ENCODE measurements at regions not wholly inside any gene's neighbourhood (a gene's known extent, or its start where the extent isn't known, plus 50 kb on each side); places are given as distances from the start of the nearest gene placed in this dataset.
"Not testable (repeated sequence)": the region's sequence is repeated elsewhere in the genome, so short reads cannot be mapped to it uniquely, and the experiment has no call there.

- Histone ChIP-seq H3K4me1 (ENCODE audit: insufficient read depth, low read length) (no peaks in the 10 kb centered on the region; the same call in 1 of the 2 replicates), H3K4me3 (ENCODE audit: low read length) (no peak overlapping the region), H3K27ac (ENCODE audit: low read length) (no peak overlapping the region)
These were observed 290.6 kb downstream of the OSTF1 start for GRCh38 chr9:75378926-75379325.

DNA sequence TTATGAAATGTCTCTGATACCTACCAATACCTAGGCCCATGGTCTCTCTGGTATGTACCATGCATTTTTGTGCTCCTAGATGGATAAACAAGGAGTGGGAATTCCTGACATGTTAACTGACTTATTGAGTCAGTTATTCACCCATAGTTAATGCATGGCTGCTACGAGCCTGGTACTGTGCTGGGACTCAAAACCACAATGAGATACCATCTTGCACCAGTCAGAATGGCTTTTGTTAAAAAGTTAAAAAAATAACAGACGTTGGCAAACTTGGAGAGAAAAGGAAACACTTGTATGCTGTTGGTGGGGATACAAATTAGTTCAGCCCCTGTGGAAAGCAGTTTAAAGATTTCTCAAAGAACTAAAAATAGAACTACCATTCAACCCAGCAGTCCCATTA is 293.8 kb downstream of the OSTF1 start:
- Histone ChIP-seq H3K9ac (ENCODE audit: low read depth, low read length) (no peak overlapping the region), H3K27ac (ENCODE audit: low read length) (no peak overlapping the region), H3K9me3 (ENCODE audit: insufficient read depth, low read depth, low read length) (peaks cover 31% of the 10 kb centered on the region), H3K27me3 (ENCODE audit: insufficient read depth, low read length) (no peaks in the 10 kb centered on the region), H3K36me3 (ENCODE audit: insufficient read depth, low read depth, low read length) (peaks cover 4% of the 10 kb centered on the region; the same call in 1 of the 2 replicates), H3K4me1 (ENCODE audit: insufficient read depth, low read length) (no peaks in the 10 kb centered on the region; the same call in 1 of the 2 replicates), H3K4me3 (ENCODE audit: low read length) (no peak overlapping the region)

More at GRCh38 chr9:75378926-75379325, 290.6 kb downstream of the OSTF1 start:
- Histone ChIP-seq H3K36me3 (ENCODE audit: insufficient read depth, low read depth, low read length) (no peaks in the 10 kb centered on the region), H3K27me3 (ENCODE audit: insufficient read depth, low read length) (no peaks in the 10 kb centered on the region), H3K9me3 (ENCODE audit: insufficient read depth, low read depth, low read length) (peaks cover 13% of the 10 kb centered on the region; the same call in 1 of the 2 replicates), H3K9ac (ENCODE audit: low read depth, low read length) (no peak overlapping the region)

- H3K27me3 ChIP-seq (ENCODE audit: insufficient read depth, low read length); H3K4me1 ChIP-seq (ENCODE audit: insufficient read depth, low read length); H3K9ac ChIP-seq (ENCODE audit: low read depth, low read length); H3K36me3 ChIP-seq (ENCODE audit: insufficient read depth, low read depth, low read length): not testable (repeated sequence)
- Histone ChIP-seq H3K27ac (ENCODE audit: low read length) (peak overlapping the region; percentile 36), H3K9me3 (ENCODE audit: insufficient read depth, low read depth, low read length) (peaks cover 31% of the 10 kb centered on the region), H3K4me3 (ENCODE audit: low read length) (peak overlapping the region; percentile 23; the same call in 1 of the 2 replicates)
These were observed 295.2 kb downstream of the OSTF1 start for GRCh38 chr9:75383420-75384034.

GRCh38 chr9:75385236-75385635 is 296.9 kb downstream of the OSTF1 start:
- peaks cover 4% of the 10 kb centered on the region; the same call in 1 of the 2 replicates for H3K36me3 ChIP-seq (ENCODE audit: insufficient read depth, low read depth, low read length)
- H3K4me3 ChIP-seq (ENCODE audit: low read length) = no peak overlapping the region
- no peaks in the 10 kb centered on the region; the same call in 1 of the 2 replicates for H3K4me1 ChIP-seq (ENCODE audit: insufficient read depth, low read length)
- no peak overlapping the region for H3K27ac ChIP-seq (ENCODE audit: low read length)
- no peak overlapping the region for H3K9ac ChIP-seq (ENCODE audit: low read depth, low read length)
- H3K27me3 ChIP-seq (ENCODE audit: insufficient read depth, low read length) = no peaks in the 10 kb centered on the region
- H3K9me3 ChIP-seq (ENCODE audit: insufficient read depth, low read depth, low read length) = peaks cover 31% of the 10 kb centered on the region

GRCh38 chr9:75389101-75389500 is 300.8 kb downstream of the OSTF1 start:
- Histone ChIP-seq H3K27ac (ENCODE audit: low read length) (no peak overlapping the region), H3K9me3 (ENCODE audit: insufficient read depth, low read depth, low read length) (peaks cover 16% of the 10 kb centered on the region), H3K9ac (ENCODE audit: low read depth, low read length) (no peak overlapping the region), H3K4me3 (ENCODE audit: low read length) (no peak overlapping the region), H3K4me1 (ENCODE audit: insufficient read depth, low read length) (no peaks in the 10 kb centered on the region), H3K36me3 (ENCODE audit: insufficient read depth, low read depth, low read length) (peaks cover 4% of the 10 kb centered on the region; the same call in 1 of the 2 replicates), H3K27me3 (ENCODE audit: insufficient read depth, low read length) (no peaks in the 10 kb centered on the region)

- Histone ChIP-seq H3K27me3 (ENCODE audit: insufficient read depth, low read length) (no peaks in the 10 kb centered on the region), H3K9me3 (ENCODE audit: insufficient read depth, low read depth, low read length) (no peaks in the 10 kb centered on the region), H3K27ac (ENCODE audit: low read length) (no peak overlapping the region), H3K4me3 (ENCODE audit: low read length) (no peak overlapping the region), H3K9ac (ENCODE audit: low read depth, low read length) (no peak overlapping the region), H3K4me1 (ENCODE audit: insufficient read depth, low read length) (no peaks in the 10 kb centered on the region), H3K36me3 (ENCODE audit: insufficient read depth, low read depth, low read length) (no peaks in the 10 kb centered on the region)
These were observed 302.6 kb downstream of the OSTF1 start for GRCh38 chr9:75390951-75391350.

- no peaks in the 10 kb centered on the region for H3K4me1 ChIP-seq (ENCODE audit: insufficient read depth, low read length)
- no peaks in the 10 kb centered on the region for H3K36me3 ChIP-seq (ENCODE audit: insufficient read depth, low read depth, low read length)
- no peaks in the 10 kb centered on the region for H3K27me3 ChIP-seq (ENCODE audit: insufficient read depth, low read length)
- H3K4me3 ChIP-seq (ENCODE audit: low read length) = no peak overlapping the region
- H3K27ac ChIP-seq (ENCODE audit: low read length) = no peak overlapping the region
- no peak overlapping the region for H3K9ac ChIP-seq (ENCODE audit: low read depth, low read length)
- no peaks in the 10 kb centered on the region for H3K9me3 ChIP-seq (ENCODE audit: insufficient read depth, low read depth, low read length)
These were observed 303.2 kb downstream of the OSTF1 start for GRCh38 chr9:75391497-75391896.

GRCh38 chr9:75395336-75395735 is 307.0 kb downstream of the OSTF1 start:
- Histone ChIP-seq H3K27ac (ENCODE audit: low read length) (no peak overlapping the region), H3K36me3 (ENCODE audit: insufficient read depth, low read depth, low read length) (no peaks in the 10 kb centered on the region), H3K27me3 (ENCODE audit: insufficient read depth, low read length) (no peaks in the 10 kb centered on the region), H3K4me3 (ENCODE audit: low read length) (no peak overlapping the region), H3K9ac (ENCODE audit: low read depth, low read length) (no peak overlapping the region), H3K9me3 (ENCODE audit: insufficient read depth, low read depth, low read length) (no peaks in the 10 kb centered on the region), H3K4me1 (ENCODE audit: insufficient read depth, low read length) (no peaks in the 10 kb centered on the region)

DNA sequence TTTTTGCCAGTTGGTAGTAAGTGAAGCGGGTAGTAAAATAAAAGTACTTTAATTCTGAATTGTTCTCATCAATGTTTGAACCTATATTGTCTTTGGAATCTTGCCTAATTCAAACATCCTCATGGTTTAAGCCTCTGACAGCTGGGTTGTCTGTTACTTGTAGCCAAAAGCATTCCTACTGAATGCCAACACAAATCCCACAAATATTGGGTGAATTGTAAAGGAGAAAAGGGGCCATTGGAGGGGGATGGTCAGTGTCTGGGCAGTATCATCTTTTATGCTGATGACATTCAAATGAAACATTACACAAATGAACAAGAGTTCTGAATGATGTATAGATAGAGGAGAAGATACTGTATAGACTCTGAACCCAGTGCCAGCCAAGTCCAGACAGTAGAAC is 309.5 kb downstream of the OSTF1 start:
- Histone ChIP-seq H3K27ac (ENCODE audit: low read length) (no peak overlapping the region), H3K4me3 (ENCODE audit: low read length) (no peak overlapping the region), H3K9ac (ENCODE audit: low read depth, low read length) (no peak overlapping the region), H3K27me3 (ENCODE audit: insufficient read depth, low read length) (no peaks in the 10 kb centered on the region), H3K36me3 (ENCODE audit: insufficient read depth, low read depth, low read length) (no peaks in the 10 kb centered on the region), H3K9me3 (ENCODE audit: insufficient read depth, low read depth, low read length) (no peaks in the 10 kb centered on the region), H3K4me1 (ENCODE audit: insufficient read depth, low read length) (no peaks in the 10 kb centered on the region)

- no peaks in the 10 kb centered on the region for H3K9me3 ChIP-seq (ENCODE audit: insufficient read depth, low read depth, low read length)
- no peaks in the 10 kb centered on the region for H3K36me3 ChIP-seq (ENCODE audit: insufficient read depth, low read depth, low read length)
- no peak overlapping the region for H3K27ac ChIP-seq (ENCODE audit: low read length)
- H3K4me1 ChIP-seq (ENCODE audit: insufficient read depth, low read length) = no peaks in the 10 kb centered on the region
- no peak overlapping the region for H3K9ac ChIP-seq (ENCODE audit: low read depth, low read length)
- H3K27me3 ChIP-seq (ENCODE audit: insufficient read depth, low read length) = no peaks in the 10 kb centered on the region
- no peak overlapping the region for H3K4me3 ChIP-seq (ENCODE audit: low read length)
These were observed 320.1 kb downstream of the OSTF1 start for GRCh38 chr9:75408391-75408790.

DNA sequence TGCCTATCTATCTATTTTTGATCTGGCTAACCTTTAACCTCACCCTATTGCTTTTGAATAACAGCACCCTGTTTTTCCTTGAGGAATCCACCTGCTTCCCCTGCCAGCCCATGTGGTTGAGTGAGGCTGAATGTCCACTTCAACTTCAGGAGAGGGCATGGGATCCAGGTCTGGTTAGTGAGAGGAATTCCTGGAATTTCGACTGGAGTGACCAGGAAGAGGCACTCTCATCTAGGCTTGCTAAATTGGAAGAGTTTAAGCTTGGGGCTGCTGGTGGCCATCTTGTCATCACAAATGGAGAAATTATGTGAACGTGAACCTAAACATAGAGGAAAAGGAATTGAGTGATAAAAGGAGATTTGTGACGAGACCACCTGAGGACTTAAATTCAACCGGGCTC is 322.1 kb downstream of the OSTF1 start:
- Histone ChIP-seq H3K9me3 (ENCODE audit: insufficient read depth, low read depth, low read length) (no peaks in the 10 kb centered on the region), H3K9ac (ENCODE audit: low read depth, low read length) (no peak overlapping the region), H3K27ac (ENCODE audit: low read length) (no peak overlapping the region), H3K27me3 (ENCODE audit: insufficient read depth, low read length) (no peaks in the 10 kb centered on the region), H3K36me3 (ENCODE audit: insufficient read depth, low read depth, low read length) (no peaks in the 10 kb centered on the region), H3K4me3 (ENCODE audit: low read length) (no peak overlapping the region), H3K4me1 (ENCODE audit: insufficient read depth, low read length) (peaks cover 4% of the 10 kb centered on the region; the same call in 1 of the 2 replicates)

DNA sequence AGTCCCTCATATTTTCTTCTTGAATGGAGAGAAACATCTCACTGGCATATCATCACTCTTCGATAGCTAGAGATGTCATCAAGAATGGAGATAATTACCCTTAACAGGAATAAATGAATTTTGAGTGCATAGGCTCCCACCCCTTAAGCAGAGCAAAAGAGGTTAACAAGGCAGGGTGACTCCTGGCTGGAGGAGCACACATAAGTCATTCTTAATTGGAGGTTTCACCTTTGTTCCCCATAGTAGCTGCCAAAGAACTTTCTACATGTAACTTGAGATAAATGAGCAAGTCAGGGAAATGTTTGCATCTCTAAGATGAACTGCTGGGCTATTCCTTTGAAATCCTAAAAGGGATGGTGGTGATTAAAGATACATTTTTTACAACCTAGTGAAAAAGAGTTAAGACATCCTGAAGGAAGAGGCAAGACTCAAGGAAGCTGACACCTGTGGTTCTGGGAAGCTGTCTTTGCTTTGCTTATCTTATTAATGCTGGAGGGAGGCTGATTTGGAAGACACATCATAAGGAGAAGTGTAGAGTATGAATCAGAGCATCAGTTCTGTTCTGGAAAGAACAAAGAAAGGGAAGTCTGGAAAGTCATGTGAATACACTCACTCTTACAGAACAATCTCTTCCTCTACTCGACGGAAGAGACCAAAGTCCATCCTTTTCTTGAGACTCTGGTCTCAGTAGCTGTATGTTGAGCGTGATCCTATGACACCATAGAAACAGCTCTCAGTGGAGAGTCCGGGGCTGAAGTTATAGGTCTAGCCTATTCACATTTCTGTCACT is 326.3 kb downstream of the OSTF1 start:
- Histone ChIP-seq H3K27ac (ENCODE audit: low read length) (no peak overlapping the region), H3K36me3 (ENCODE audit: insufficient read depth, low read depth, low read length) (no peaks in the 10 kb centered on the region), H3K27me3 (ENCODE audit: insufficient read depth, low read length) (no peaks in the 10 kb centered on the region), H3K9me3 (ENCODE audit: insufficient read depth, low read depth, low read length) (no peaks in the 10 kb centered on the region), H3K9ac (ENCODE audit: low read depth, low read length) (no peak overlapping the region), H3K4me1 (ENCODE audit: insufficient read depth, low read length) (peaks cover 4% of the 10 kb centered on the region; the same call in 1 of the 2 replicates), H3K4me3 (ENCODE audit: low read length) (no peak overlapping the region)
